NT2/D1 (cell line): ENCODE measurements at regions not wholly inside any gene's neighbourhood (a gene's known extent, or its start where the extent isn't known, plus 50 kb on each side); places are given as distances from the start of the nearest gene placed in this dataset.

Experiments used
- SUZ12 ChIP-seq: IDR thresholded peaks from 2 replicates; pipeline ENCODE4 v1.6.1; 2011; ENCODE audit not compliant: insufficient read length, insufficient read depth; ENCODE audit errors: extremely low read depth
- YY1 ChIP-seq: IDR thresholded peaks from 2 replicates; pipeline ENCODE4 v1.6.1; 2011; ENCODE audit not compliant: insufficient read length, insufficient read depth
- ZNF274 ChIP-seq: IDR thresholded peaks from 2 replicates; pipeline ENCODE4 v1.6.1; 2011; ENCODE audit warnings: mild to moderate bottlenecking, low read depth, low read length

DNA sequence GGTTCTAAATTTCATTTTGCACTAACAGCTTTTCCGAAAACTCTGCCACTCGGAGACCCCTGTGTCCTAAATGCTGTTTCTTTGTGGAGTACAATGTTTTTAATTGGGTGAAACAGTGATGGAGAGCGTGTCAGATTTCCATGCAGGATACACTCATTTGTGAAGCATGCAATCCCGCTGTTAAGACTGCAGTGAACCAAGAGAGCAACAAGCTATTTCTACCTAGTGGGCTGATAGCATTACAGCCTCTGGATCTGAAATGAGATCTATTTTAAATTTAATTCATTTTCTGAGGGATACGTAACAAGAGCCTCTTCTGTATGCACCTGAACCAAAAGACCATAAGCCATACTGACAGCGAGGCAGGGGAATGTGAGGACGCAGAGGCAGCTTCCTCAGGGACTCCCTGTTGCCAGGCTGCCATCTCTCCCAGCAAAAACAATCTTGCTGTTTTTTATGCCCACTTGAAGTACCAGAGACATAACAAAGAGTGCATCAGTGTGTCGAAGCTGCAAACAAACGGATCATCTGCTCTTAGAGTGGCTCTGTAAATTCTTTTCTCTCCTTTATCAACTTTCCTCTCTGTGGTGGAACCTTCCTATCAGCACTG is 199.9 kb upstream of the COX10 start:
- TF ChIP-seq YY1 (no peak), ZNF274 (no peak), SUZ12 (no peak)
